K562 (cell line): ENCODE measurements at regions not wholly inside any gene's neighbourhood (a gene's known extent, or its start where the extent isn't known, plus 50 kb on each side); places are given as distances from the start of the nearest gene placed in this dataset.

Source experiments
- CBFA2T2 ChIP-seq: fragments of 450-650 bp; conservative IDR thresholded peaks from 2 replicates; pipeline ENCODE4 v1.6.1; 2017; ENCODE audit warnings: mild to moderate bottlenecking
- GTF2E2 ChIP-seq: fragments of 200-800 bp; sonication (Bioruptor generic); IDR thresholded peaks from 2 replicates; pipeline ENCODE4 v1.6.1; 2016; ENCODE audit warnings: missing genetic modification characterization, missing compliant biosample characterization
- HMG20B ChIP-seq: fragments of 250-450 bp; sonication (Bioruptor Pico); IDR thresholded peaks from 2 replicates; pipeline ENCODE4 v1.5.0; 2021; ENCODE audit warnings: mild to moderate bottlenecking
- L3MBTL2 ChIP-seq: fragments of 450-650 bp; IDR thresholded peaks from 2 replicates; pipeline ENCODE4 v1.6.1; 2016; ENCODE audit warnings: mild to moderate bottlenecking, moderate library complexity
- NRF1 ChIP-seq, 2 experiments: fragments of 450-650 bp; IDR thresholded peaks in 1 of 2; conservative IDR thresholded peaks in 1 of 2; 2 replicates each; pipeline ENCODE4 v1.6.1; 2014; ENCODE audit warnings: mild to moderate bottlenecking in 2 of 2
- RBM15 ChIP-seq: fragments of 200-400 bp; formaldehyde crosslinking; IDR thresholded peaks from 2 replicates; pipeline ENCODE4 v1.6.1; 2018; ENCODE audit warnings: mild to moderate bottlenecking, low read length, moderate library complexity; ENCODE audit not compliant: insufficient read depth
- SETDB1 ChIP-seq: IDR thresholded peaks from one replicate; pipeline ENCODE4 v1.6.1; 2012; ENCODE audit warnings: low read length, control low read depth, inconsistent platforms
- TRIM28 ChIP-seq: fragments of 450-650 bp; IDR thresholded peaks from 2 replicates; pipeline ENCODE4 v1.6.1; 2017
- ZC3H11A ChIP-seq: IDR thresholded peaks from 2 replicates; pipeline ENCODE4 v1.6.1; 2012; ENCODE audit warnings: low read depth, low read length, improper control_type of control experiment
- ZNF3 ChIP-seq: fragments of 250-450 bp; sonication (Bioruptor Pico); IDR thresholded peaks from 2 replicates; pipeline ENCODE4 v1.5.0; 2021; ENCODE audit warnings: mild to moderate bottlenecking, moderate library complexity
- TF ChIP-seq, protein P1 (sequence below): fragments of 250-450 bp; sonication (Bioruptor Pico); IDR thresholded peaks from 2 replicates; pipeline ENCODE4 v1.8.0; 2022; ENCODE audit warnings: moderate library complexity, mild to moderate bottlenecking, inconsistent platforms
- TF ChIP-seq, protein P2 (sequence below), 2 experiments: fragments of 450-650 bp in 1 of 2; sonication (generic) in 1 of 2; formaldehyde crosslinking in 1 of 2; IDR thresholded peaks in 1 of 2; conservative IDR thresholded peaks in 1 of 2; 2 replicates each; pipeline versions ENCODE4 v1.6.1 to v1.8.1; 2016 to 2023; ENCODE audit warnings: mild to moderate bottlenecking in 2 of 2, moderate library complexity in 2 of 2, inconsistent platforms in 1 of 2, missing genetic modification reagents in 1 of 2
- TF ChIP-seq, protein P3 (sequence below): fragments of 250-450 bp; sonication (Bioruptor Pico); IDR thresholded peaks from 2 replicates; pipeline ENCODE4 v1.5.1; 2021; ENCODE audit warnings: mild to moderate bottlenecking
- TF ChIP-seq, protein P4 (sequence below): fragments of 200-800 bp; sonication (Bioruptor generic); IDR thresholded peaks from 2 replicates; pipeline ENCODE4 v1.6.1; 2017; ENCODE audit warnings: missing genetic modification characterization, missing compliant biosample characterization

DNA sequence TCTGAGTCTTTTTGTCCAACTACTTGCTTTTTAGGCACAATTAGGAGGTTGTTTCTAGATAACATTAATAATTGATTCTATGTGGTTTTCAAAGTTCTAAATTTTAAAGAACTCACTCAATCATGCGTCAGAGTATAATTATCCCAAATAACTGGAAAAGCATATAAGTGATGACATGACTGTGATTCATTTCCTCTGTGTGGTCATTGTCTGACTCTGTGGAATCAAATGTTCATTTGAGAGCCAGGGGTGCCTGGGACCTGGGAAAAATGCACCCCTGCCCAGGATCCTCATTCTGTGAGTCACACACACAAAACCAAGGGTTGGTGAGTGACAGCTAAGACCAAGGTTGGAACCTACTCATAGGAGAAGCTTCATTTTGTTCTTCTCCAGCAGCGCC is 127.1 kb upstream of the MLIP start (continued):
- TF ChIP-seq, protein P1, sequence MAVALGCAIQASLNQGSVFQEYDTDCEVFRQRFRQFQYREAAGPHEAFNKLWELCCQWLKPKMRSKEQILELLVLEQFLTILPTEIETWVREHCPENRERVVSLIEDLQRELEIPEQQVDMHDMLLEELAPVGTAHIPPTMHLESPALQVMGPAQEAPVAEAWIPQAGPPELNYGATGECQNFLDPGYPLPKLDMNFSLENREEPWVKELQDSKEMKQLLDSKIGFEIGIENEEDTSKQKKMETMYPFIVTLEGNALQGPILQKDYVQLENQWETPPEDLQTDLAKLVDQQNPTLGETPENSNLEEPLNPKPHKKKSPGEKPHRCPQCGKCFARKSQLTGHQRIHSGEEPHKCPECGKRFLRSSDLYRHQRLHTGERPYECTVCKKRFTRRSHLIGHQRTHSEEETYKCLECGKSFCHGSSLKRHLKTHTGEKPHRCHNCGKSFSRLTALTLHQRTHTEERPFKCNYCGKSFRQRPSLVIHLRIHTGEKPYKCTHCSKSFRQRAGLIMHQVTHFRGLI (CRISPR knock-in tag): no peak
- no peak for TF ChIP-seq ZNF3
- no peak for TF ChIP-seq HMG20B (CRISPR knock-in tag)
- TF ChIP-seq, protein P2, sequence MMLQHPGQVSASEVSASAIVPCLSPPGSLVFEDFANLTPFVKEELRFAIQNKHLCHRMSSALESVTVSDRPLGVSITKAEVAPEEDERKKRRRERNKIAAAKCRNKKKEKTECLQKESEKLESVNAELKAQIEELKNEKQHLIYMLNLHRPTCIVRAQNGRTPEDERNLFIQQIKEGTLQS (IDR thresholded peaks at IDR 0.05): no peak
- TF ChIP-seq, protein P2 (CRISPR knock-in tag; conservative IDR thresholded peaks at IDR 0.05): no peak
- TF ChIP-seq, protein P3, sequence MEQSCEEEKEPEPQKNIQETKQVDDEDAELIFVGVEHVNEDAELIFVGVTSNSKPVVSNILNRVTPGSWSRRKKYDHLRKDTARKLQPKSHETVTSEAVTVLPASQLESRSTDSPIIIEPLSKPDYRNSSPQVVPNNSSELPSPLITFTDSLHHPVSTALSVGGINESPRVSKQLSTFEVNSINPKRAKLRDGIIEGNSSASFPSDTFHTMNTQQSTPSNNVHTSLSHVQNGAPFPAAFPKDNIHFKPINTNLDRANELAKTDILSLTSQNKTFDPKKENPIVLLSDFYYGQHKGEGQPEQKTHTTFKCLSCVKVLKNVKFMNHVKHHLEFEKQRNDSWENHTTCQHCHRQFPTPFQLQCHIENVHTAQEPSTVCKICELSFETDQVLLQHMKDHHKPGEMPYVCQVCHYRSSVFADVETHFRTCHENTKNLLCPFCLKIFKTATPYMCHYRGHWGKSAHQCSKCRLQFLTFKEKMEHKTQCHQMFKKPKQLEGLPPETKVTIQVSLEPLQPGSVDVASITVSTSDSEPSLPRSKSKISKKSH: no peak
- no peak for TF ChIP-seq SETDB1
- TF ChIP-seq TRIM28: no peak
- no peak for TF ChIP-seq CBFA2T2
- no peak for TF ChIP-seq GTF2E2 (tag)
- TF ChIP-seq RBM15: no peak
- TF ChIP-seq L3MBTL2: no peak
- no peak for TF ChIP-seq NRF1 (conservative IDR thresholded peaks at IDR 0.05 in 1 of 2, IDR thresholded peaks at IDR 0.05 in 1 of 2)
- no peak for TF ChIP-seq ZC3H11A
- TF ChIP-seq, protein P4, sequence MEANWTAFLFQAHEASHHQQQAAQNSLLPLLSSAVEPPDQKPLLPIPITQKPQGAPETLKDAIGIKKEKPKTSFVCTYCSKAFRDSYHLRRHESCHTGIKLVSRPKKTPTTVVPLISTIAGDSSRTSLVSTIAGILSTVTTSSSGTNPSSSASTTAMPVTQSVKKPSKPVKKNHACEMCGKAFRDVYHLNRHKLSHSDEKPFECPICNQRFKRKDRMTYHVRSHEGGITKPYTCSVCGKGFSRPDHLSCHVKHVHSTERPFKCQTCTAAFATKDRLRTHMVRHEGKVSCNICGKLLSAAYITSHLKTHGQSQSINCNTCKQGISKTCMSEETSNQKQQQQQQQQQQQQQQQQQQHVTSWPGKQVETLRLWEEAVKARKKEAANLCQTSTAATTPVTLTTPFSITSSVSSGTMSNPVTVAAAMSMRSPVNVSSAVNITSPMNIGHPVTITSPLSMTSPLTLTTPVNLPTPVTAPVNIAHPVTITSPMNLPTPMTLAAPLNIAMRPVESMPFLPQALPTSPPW (CRISPR knock-in tag): no peak
